GM18508 (cell line): ENCODE measurements at regions not wholly inside any gene's neighbourhood (a gene's known extent, or its start where the extent isn't known, plus 50 kb on each side); places are given as distances from the start of the nearest gene placed in this dataset.

ENCODE experiments used
- ATAC-seq: cut with Tn5 transposase; IDR thresholded peaks from one replicate; pipeline ENCODE4 v1.9.1; 2021; ENCODE audit warnings: moderate number of reproducible peaks; ENCODE audit not compliant: insufficient read depth, unreplicated experiment

GRCh38 chr18:45291621-45292615 lies 323.4 kb upstream of the SLC14A2 start:
- ATAC-seq = no peak

- ATAC-seq = no peak
These were observed 319.9 kb upstream of the SLC14A2 start for GRCh38 chr18:45295388-45295787.

GRCh38 chr18:45298986-45299385 lies 316.3 kb upstream of the SLC14A2 start:
- ATAC-seq = no peak

GRCh38 chr18:45303026-45303425 lies 312.2 kb upstream of the SLC14A2 start:
- ATAC-seq = no peak

- no peak for ATAC-seq
These were observed 310.7 kb upstream of the SLC14A2 start for GRCh38 chr18:45304558-45304957.

- ATAC-seq = no peak
These were observed 302.6 kb upstream of the SLC14A2 start for GRCh38 chr18:45312555-45313126.

- ATAC-seq = no peak
These were observed 299.1 kb upstream of the SLC14A2 start for GRCh38 chr18:45316127-45316526.

GRCh38 chr18:45317948-45318640 lies 297.2 kb upstream of the SLC14A2 start:
- no peak for ATAC-seq

- no peak for ATAC-seq
These were observed 294.6 kb upstream of the SLC14A2 start for GRCh38 chr18:45320724-45321123.

- no peak for ATAC-seq
These were observed 293.8 kb upstream of the SLC14A2 start for GRCh38 chr18:45321520-45321919.

- no peak for ATAC-seq
These were observed 292.9 kb upstream of the SLC14A2 start for GRCh38 chr18:45322343-45322742.

- ATAC-seq = no peak
These were observed 291.2 kb upstream of the SLC14A2 start for GRCh38 chr18:45324101-45324494.

GRCh38 chr18:45324495-45325113 lies 290.7 kb upstream of the SLC14A2 start:
- ATAC-seq = no peak

- no peak for ATAC-seq
These were observed 289.5 kb upstream of the SLC14A2 start for GRCh38 chr18:45325778-45326177.

- no peak for ATAC-seq
These were observed 288.8 kb upstream of the SLC14A2 start for GRCh38 chr18:45326505-45326904.

- ATAC-seq = no peak
These were observed 287.0 kb upstream of the SLC14A2 start for GRCh38 chr18:45328296-45328695.

- no peak for ATAC-seq
These were observed 286.5 kb upstream of the SLC14A2 start for GRCh38 chr18:45328811-45329210.

- no peak for ATAC-seq
These were observed 286.0 kb upstream of the SLC14A2 start for GRCh38 chr18:45329316-45329715.

- ATAC-seq = no peak
These were observed 285.1 kb upstream of the SLC14A2 start for GRCh38 chr18:45330170-45330594.

GRCh38 chr18:45332871-45333270 lies 282.4 kb upstream of the SLC14A2 start:
- no peak for ATAC-seq

- no peak for ATAC-seq
These were observed 281.1 kb upstream of the SLC14A2 start for GRCh38 chr18:45334191-45334590.
